ENCODE measurements at regions not wholly inside any gene's neighbourhood (a gene's known extent, or its start where the extent isn't known, plus 50 kb on each side); places are given as distances from the start of the nearest gene placed in this dataset.
"Not testable (repeated sequence)": the region's sequence is repeated elsewhere in the genome, so short reads cannot be mapped to it uniquely, and the experiment has no call there.

DNA sequence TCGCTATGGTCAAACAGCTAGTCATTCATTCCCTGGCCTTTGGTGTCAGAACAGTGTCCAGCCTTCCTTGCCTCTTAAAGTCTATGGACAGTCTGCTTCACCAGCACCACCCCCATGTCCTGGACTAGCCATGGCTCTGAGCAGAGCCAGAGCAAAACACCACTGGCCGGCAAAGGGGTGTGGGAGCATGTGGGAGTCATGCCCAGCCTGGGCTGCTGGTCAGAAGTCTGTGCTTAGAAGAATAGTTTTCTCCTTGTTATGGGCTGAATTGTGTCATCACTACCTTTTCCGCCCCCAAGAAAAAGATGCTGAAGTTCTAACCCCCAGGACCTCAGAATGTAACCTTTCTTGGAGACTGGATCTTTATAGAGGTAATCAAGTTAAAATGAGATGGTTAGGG is 132.9 kb upstream of the LPP start:
- H3K4me1 ChIP-seq, result no peaks in the 10 kb centered on the region
- intact Hi-C loops (cut with DNase I), result no loop called here
- no peak for DNase-seq
- H3K9ac ChIP-seq (ENCODE audit: low read depth in 2 of 2, low read length in 2 of 2), result no peak overlapping the region
- no peaks in the 10 kb centered on the region for H3K36me3 ChIP-seq
- H3K27ac ChIP-seq, result no peak overlapping the region
- H3K27me3 ChIP-seq, result no peaks in the 10 kb centered on the region
- TF ChIP-seq, protein P1, sequence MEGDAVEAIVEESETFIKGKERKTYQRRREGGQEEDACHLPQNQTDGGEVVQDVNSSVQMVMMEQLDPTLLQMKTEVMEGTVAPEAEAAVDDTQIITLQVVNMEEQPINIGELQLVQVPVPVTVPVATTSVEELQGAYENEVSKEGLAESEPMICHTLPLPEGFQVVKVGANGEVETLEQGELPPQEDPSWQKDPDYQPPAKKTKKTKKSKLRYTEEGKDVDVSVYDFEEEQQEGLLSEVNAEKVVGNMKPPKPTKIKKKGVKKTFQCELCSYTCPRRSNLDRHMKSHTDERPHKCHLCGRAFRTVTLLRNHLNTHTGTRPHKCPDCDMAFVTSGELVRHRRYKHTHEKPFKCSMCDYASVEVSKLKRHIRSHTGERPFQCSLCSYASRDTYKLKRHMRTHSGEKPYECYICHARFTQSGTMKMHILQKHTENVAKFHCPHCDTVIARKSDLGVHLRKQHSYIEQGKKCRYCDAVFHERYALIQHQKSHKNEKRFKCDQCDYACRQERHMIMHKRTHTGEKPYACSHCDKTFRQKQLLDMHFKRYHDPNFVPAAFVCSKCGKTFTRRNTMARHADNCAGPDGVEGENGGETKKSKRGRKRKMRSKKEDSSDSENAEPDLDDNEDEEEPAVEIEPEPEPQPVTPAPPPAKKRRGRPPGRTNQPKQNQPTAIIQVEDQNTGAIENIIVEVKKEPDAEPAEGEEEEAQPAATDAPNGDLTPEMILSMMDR (IDR thresholded peaks at IDR 0.05), result no peak
- H3K9me3 ChIP-seq, result no peaks in the 10 kb centered on the region
- H3K4me3 ChIP-seq, result no peak overlapping the region

DNA sequence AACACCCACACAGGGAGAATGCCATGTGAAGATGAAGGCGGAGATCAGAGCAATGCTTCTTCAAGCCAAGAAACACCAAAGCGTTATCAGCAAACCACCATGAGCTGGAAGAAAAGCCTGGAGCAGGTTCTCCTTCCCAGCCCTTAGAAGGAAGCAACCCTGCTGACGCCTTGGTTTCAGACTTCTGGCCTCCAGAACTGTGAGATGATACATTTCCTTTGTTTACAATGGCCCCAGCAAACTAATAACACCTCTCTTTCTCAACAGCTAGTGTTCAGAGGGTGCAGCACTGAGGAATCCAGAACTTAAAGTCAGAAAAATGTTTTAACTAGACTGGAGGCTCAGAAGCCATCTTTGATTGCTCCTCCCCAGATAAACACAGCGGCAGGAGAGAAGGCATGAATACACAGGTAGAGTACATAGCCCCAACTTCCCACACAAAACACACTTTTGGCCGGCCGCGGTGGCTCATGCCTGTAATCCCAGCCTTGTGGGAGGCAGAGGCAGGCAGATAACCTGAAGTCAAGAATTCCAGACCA is 132.4 kb upstream of the LPP start:
- intact Hi-C loops (cut with DNase I), result no loop called here
- Histone ChIP-seq H3K4me1 (no peaks in the 10 kb centered on the region), H3K4me3 (no peak overlapping the region), H3K27me3 (no peaks in the 10 kb centered on the region), H3K36me3 (no peaks in the 10 kb centered on the region), H3K9ac (ENCODE audit: low read depth in 2 of 2, low read length in 2 of 2) (no peak overlapping the region), H3K9me3 (no peaks in the 10 kb centered on the region), H3K27ac (no peak overlapping the region)
- TF ChIP-seq, protein P1 (IDR thresholded peaks at IDR 0.05), result no peak
- DNase-seq, result no peak

DNA sequence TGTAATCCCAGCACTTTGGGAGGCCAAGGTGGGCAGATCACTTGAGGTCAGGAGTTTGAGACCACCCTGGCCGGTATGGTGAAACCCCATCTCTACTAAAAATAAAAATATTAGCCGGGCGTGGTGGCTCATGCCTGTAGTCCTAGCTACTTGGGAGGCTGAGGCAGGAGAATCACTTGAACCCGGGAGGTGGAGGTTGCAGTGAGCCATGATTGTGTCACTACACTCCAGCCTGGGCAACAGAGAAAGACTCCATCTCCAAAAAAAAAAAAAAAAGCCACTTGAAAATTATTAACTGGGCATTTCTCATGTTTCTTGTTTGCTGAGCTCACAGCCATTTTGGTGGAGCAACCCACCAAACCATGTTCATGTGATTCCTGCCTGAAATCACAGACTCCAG is 131.1 kb upstream of the LPP start:
- H3K27ac ChIP-seq; intact Hi-C loops (cut with DNase I); H3K36me3 ChIP-seq; H3K9me3 ChIP-seq; H3K27me3 ChIP-seq; H3K4me3 ChIP-seq; DNase-seq; H3K4me1 ChIP-seq; H3K9ac ChIP-seq (ENCODE audit: low read depth in 2 of 2, low read length in 2 of 2): not testable (repeated sequence)

DNA sequence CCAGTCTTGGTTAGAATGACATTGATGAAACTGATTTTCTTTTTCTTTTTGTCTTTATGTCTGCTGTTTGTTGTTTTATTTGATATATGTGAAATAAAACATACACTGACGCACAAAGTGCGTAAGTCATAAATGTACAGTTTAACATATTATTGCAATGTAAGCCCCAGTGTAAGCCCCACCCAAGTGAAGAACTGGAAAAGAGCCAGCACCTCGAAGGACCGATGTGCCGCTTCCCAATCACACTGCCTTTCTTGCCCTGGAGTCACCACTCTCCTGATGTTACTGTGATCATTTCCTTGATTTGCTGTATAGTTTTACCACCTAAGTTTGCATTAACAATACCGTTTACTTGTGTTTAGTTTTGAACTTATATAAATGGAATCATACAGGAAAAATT is 128.4 kb upstream of the LPP start:
- H3K4me3 ChIP-seq, result no peak overlapping the region
- no peaks in the 10 kb centered on the region for H3K36me3 ChIP-seq
- TF ChIP-seq, protein P1 (IDR thresholded peaks at IDR 0.05), result no peak
- H3K27me3 ChIP-seq, result no peaks in the 10 kb centered on the region
- H3K4me1 ChIP-seq, result no peaks in the 10 kb centered on the region
- intact Hi-C loops (cut with DNase I), result no loop called here
- no peak overlapping the region for H3K27ac ChIP-seq
- peak; percentile 41 for DNase-seq
- H3K9me3 ChIP-seq, result no peaks in the 10 kb centered on the region
- H3K9ac ChIP-seq (ENCODE audit: low read depth in 2 of 2, low read length in 2 of 2), result no peak overlapping the region

DNA sequence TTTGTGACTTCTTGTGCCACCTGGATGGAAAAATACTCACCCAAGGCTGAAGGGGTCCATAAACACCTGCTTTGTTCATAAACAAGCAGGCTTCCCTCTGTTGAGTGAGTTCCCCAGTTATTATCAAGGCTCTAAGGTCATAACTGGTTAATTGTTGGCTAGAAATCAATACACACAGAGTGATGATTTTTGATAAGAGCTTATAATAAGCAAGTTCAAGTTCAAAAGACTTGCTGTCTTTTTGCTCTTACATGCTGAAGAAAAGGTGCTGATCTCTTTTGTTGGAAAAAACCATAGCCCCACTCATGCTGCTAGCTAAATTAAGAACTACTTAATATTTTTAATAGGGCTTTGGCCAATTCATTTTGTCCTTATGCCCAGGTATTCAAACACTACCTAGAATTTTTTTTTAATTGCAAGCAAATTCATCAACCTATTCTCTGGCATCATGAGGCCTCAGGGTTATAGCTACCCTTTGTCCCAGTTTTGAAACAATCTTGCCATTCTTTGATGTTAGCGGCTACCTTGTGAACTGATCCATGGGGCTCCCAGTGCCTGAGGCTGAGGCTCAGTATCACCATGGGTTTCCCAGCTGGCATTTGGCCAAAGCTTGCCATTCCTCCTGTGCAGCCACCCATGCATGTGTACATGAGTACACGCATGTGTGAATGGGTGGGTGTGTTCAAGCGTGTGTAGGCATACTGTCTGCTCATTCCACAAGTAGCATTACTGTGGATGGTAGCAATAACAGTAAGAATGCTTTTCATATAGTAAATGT is 127.6 kb upstream of the LPP start:
- Histone ChIP-seq H3K9ac (ENCODE audit: low read depth in 2 of 2, low read length in 2 of 2) (no peak overlapping the region), H3K27ac (no peak overlapping the region), H3K4me1 (no peaks in the 10 kb centered on the region), H3K4me3 (no peak overlapping the region), H3K27me3 (no peaks in the 10 kb centered on the region), H3K9me3 (no peaks in the 10 kb centered on the region), H3K36me3 (no peaks in the 10 kb centered on the region)
- TF ChIP-seq, protein P1 (IDR thresholded peaks at IDR 0.05), result no peak
- no peak for DNase-seq
- intact Hi-C loops (cut with DNase I), result no loop called here

DNA sequence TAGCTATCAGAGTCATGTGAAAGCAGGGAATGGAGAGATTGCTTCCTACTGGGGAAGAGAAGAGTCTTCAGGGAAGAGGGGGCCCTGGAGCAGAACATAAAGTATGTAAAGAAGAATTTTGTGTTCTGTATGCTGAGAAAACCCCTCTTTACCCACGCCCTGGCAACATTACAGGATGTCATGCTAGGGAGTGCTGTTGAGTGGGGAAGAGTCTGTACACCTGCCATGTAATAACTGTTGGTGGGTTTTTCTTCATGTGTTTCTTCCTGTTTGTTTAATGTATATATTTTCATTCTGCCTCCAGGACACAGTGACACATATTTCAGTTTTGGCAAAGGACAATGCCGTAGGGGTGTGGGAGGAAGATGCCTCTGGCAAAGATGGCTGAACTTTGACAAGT is 122.8 kb upstream of the LPP start:
- Histone ChIP-seq H3K4me3 (no peak overlapping the region), H3K27ac (no peak overlapping the region), H3K9me3 (no peaks in the 10 kb centered on the region), H3K36me3 (no peaks in the 10 kb centered on the region), H3K4me1 (no peaks in the 10 kb centered on the region), H3K27me3 (no peaks in the 10 kb centered on the region), H3K9ac (ENCODE audit: low read depth in 2 of 2, low read length in 2 of 2) (no peak overlapping the region)
- DNase-seq, result no peak
- intact Hi-C loops (cut with DNase I), result no loop called here
- TF ChIP-seq, protein P1 (IDR thresholded peaks at IDR 0.05), result no peak

Measured in colonic mucosa (tissue), 4 donors.